Vagina (tissue), 2 donors: ENCODE measurements at regions not wholly inside any gene's neighbourhood (a gene's known extent, or its start where the extent isn't known, plus 50 kb on each side); places are given as distances from the start of the nearest gene placed in this dataset.

ENCODE experiments used
- POLR2A ChIP-seq, 2 donors: fragments of 450-650 bp; IDR thresholded peaks; one replicate each; pipeline ENCODE4 v1.6.1; 2017; ENCODE audit warnings: antibody characterized with exemption in 2 of 2, mild to moderate bottlenecking in 2 of 2, moderate library complexity in 2 of 2
- POLR2AphosphoS5 ChIP-seq, 2 donors: sonication (generic); formaldehyde crosslinking; IDR thresholded peaks; one replicate each; pipeline ENCODE4 v1.9.0; 2017; ENCODE audit warnings: antibody characterized with exemption in 2 of 2, mild to moderate bottlenecking in 2 of 2, low read depth in 1 of 2; ENCODE audit not compliant: insufficient read depth in 1 of 2
- TF ChIP-seq, protein P1 (sequence below), 3 experiments: fragments of 450-650 bp in 2 of 3; fragments of 200-600 bp in 1 of 3; sonication (generic) in 1 of 3; IDR thresholded peaks; one replicate each; pipeline ENCODE4 v1.5.1; 2017 to 2019; ENCODE audit warnings: antibody characterized with exemption in 3 of 3, mild to moderate bottlenecking in 2 of 3, moderate library complexity in 2 of 3

DNA sequence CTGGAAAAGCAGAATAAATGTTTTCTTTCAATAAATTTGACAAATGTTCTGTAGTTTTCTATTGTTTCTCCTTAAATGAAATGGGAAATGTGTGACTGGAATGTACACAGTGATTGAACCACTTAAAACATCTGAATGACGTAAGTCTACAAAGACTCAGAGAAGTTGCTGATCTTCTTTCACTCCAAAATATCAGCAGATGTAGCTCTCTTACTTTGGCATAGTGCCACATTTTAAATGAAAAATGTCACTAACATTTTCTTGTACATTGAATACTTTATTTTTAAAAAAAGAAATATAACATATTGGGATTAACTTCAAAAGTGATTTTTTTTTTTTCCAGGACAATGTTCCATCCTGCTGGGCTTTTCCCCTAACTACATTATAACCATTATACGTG lies 565.6 kb downstream of the TMEM182 start:
- TF ChIP-seq, protein P1, sequence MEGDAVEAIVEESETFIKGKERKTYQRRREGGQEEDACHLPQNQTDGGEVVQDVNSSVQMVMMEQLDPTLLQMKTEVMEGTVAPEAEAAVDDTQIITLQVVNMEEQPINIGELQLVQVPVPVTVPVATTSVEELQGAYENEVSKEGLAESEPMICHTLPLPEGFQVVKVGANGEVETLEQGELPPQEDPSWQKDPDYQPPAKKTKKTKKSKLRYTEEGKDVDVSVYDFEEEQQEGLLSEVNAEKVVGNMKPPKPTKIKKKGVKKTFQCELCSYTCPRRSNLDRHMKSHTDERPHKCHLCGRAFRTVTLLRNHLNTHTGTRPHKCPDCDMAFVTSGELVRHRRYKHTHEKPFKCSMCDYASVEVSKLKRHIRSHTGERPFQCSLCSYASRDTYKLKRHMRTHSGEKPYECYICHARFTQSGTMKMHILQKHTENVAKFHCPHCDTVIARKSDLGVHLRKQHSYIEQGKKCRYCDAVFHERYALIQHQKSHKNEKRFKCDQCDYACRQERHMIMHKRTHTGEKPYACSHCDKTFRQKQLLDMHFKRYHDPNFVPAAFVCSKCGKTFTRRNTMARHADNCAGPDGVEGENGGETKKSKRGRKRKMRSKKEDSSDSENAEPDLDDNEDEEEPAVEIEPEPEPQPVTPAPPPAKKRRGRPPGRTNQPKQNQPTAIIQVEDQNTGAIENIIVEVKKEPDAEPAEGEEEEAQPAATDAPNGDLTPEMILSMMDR (IDR thresholded peaks at IDR 0.05): no peak
- TF ChIP-seq POLR2AphosphoS5 (IDR thresholded peaks at IDR 0.05; ENCODE audit: insufficient read depth in 1 of 2, low read depth in 1 of 2): no peak
- TF ChIP-seq POLR2A (IDR thresholded peaks at IDR 0.05): no peak
